IMR-90 (cell line): ENCODE measurements at regions not wholly inside any gene's neighbourhood (a gene's known extent, or its start where the extent isn't known, plus 50 kb on each side); places are given as distances from the start of the nearest gene placed in this dataset.

Experiments used
- ATAC-seq: fragments of 200-7000 bp; cut with Tn5 transposase; 2 replicates; pipeline ENCODE4 v1.9.1; 2020; ENCODE audit warnings: low read depth, mild to moderate bottlenecking, moderate library complexity
- BruUV-seq: library from RNA; stranded (reverse); fragments of 400-500 nt; replicated peaks from 2 replicates; lab custom pipeline; 2021; lab: Mats Ljungman, UMichigan
- CTCF ChIA-PET: fragments of 300-600 bp; formaldehyde crosslinking; extraction: SDS; loops from one replicate; lab custom pipeline; 2021; ENCODE audit warnings: antibody characterized with exemption; lab: Yijun Ruan, JAX
- POLR2A ChIA-PET: fragments of 300-600 bp; sonication (Branson Sonifier 250); formaldehyde crosslinking; loops from one replicate; lab custom pipeline; 2022; ENCODE audit warnings: antibody characterized with exemption; ENCODE audit not compliant: unreplicated experiment; lab: Charles Lee
- DNase-seq: peaks from one replicate; pipeline ENCODE4 v3.0.0; 2013
- H2AFZ ChIP-seq: replicated peaks from 2 replicates; pipeline ENCODE3; 2013; ENCODE audit warnings: low read length, mild to moderate bottlenecking; ENCODE audit not compliant: poor library complexity
- H2AK5ac ChIP-seq: 2 replicates; pipeline ENCODE4 v1.6.1; 2013; ENCODE audit warnings: low read depth, low read length, inconsistent platforms
- H2AK9ac ChIP-seq: replicated peaks from 2 replicates; pipeline ENCODE3; 2013; ENCODE audit warnings: mild to moderate bottlenecking, low read depth, low read length, moderate library complexity; ENCODE audit not compliant: poor library complexity
- H2BK120ac ChIP-seq: 2 replicates; pipeline ENCODE4 v1.6.1; 2013; ENCODE audit warnings: low read depth, low read length, inconsistent platforms
- H2BK15ac ChIP-seq: 3 replicates; pipeline ENCODE4 v1.6.1; 2013; ENCODE audit warnings: low read depth, low read length, inconsistent platforms
- H2BK20ac ChIP-seq: 2 replicates; pipeline ENCODE4 v1.6.1; 2013; ENCODE audit warnings: low read depth, mild to moderate bottlenecking, inconsistent platforms, low read length, moderate library complexity
- H2BK5ac ChIP-seq: 2 replicates; pipeline ENCODE4 v1.6.1; 2013; ENCODE audit warnings: mild to moderate bottlenecking, low read depth, low read length, inconsistent platforms; ENCODE audit not compliant: poor library complexity, severe bottlenecking
- H3K14ac ChIP-seq: replicated peaks from 2 replicates; pipeline ENCODE4 v1.6.1; 2013; ENCODE audit warnings: low read depth, low read length, inconsistent platforms
- H3K18ac ChIP-seq: 2 replicates; pipeline ENCODE4 v1.6.1; 2013; ENCODE audit warnings: low read depth, low read length, control low read depth
- H3K23ac ChIP-seq: 2 replicates; pipeline ENCODE4 v1.6.1; 2013; ENCODE audit warnings: low read depth, low read length, inconsistent platforms
- H3K27ac ChIP-seq: 2 replicates; pipeline ENCODE4 v1.5.1; 2013; ENCODE audit warnings: mild to moderate bottlenecking, control low read depth, low read length; ENCODE audit not compliant: insufficient read depth
- H3K27me3 ChIP-seq: 2 replicates; pipeline ENCODE4 v1.6.1; 2013; ENCODE audit warnings: low read length; ENCODE audit not compliant: control insufficient read depth, insufficient read depth
- H3K36me3 ChIP-seq: 2 replicates; pipeline ENCODE4 v1.6.1; 2013; ENCODE audit warnings: low read length, mixed read lengths; ENCODE audit not compliant: control insufficient read depth, insufficient read depth
- H3K4ac ChIP-seq: 2 replicates; pipeline ENCODE4 v1.6.1; 2013; ENCODE audit warnings: low read depth, low read length, inconsistent platforms
- H3K4me1 ChIP-seq: 2 replicates; pipeline ENCODE4 v1.6.1; 2013; ENCODE audit warnings: low read length, mixed read lengths; ENCODE audit not compliant: control insufficient read depth, insufficient read depth
- H3K4me2 ChIP-seq: 2 replicates; pipeline ENCODE4 v1.6.1; 2013; ENCODE audit warnings: low read depth, mild to moderate bottlenecking, control low read depth, low read length, moderate library complexity
- H3K4me3 ChIP-seq: 2 replicates; pipeline ENCODE4 v1.5.1; 2013; ENCODE audit warnings: low read depth, mild to moderate bottlenecking, control low read depth, low read length, moderate library complexity; ENCODE audit not compliant: insufficient read depth
- H3K56ac ChIP-seq: 2 replicates; pipeline ENCODE4 v1.6.1; 2013; ENCODE audit warnings: low read length, inconsistent platforms; ENCODE audit not compliant: insufficient read depth; ENCODE audit errors: extremely low read depth
- H3K79me1 ChIP-seq, 2 experiments: 2 replicates each; pipeline ENCODE4 v1.6.1; 2013; ENCODE audit warnings: low read length in 2 of 2, inconsistent platforms in 1 of 2, low read depth in 1 of 2
- H3K9ac ChIP-seq: 2 replicates; pipeline ENCODE4 v1.6.1; 2013; ENCODE audit warnings: low read depth, low read length, control low read depth
- H3K9me1 ChIP-seq: 2 replicates; pipeline ENCODE4 v1.6.1; 2013; ENCODE audit warnings: low read length, inconsistent platforms; ENCODE audit not compliant: insufficient read depth
- H3K9me3 ChIP-seq: 2 replicates; pipeline ENCODE4 v1.6.1; 2013; ENCODE audit warnings: low read length; ENCODE audit not compliant: control insufficient read depth, insufficient read depth
- H4K20me1 ChIP-seq: 2 replicates; pipeline ENCODE4 v1.6.1; 2013; ENCODE audit warnings: low read length, inconsistent platforms; ENCODE audit not compliant: insufficient read depth
- H4K5ac ChIP-seq: 2 replicates; pipeline ENCODE4 v1.6.1; 2013; ENCODE audit warnings: mild to moderate bottlenecking, low read depth, low read length, control low read depth
- H4K8ac ChIP-seq, 2 experiments: 2 replicates each; pipeline ENCODE4 v1.6.1; 2013; ENCODE audit warnings: low read depth in 2 of 2, low read length in 2 of 2, control low read depth in 1 of 2, inconsistent platforms in 1 of 2
- H4K91ac ChIP-seq: 2 replicates; pipeline ENCODE4 v1.6.1; 2013; ENCODE audit warnings: low read depth, low read length, inconsistent platforms; ENCODE audit not compliant: insufficient read depth
- FOS ChIP-seq: fragments of 150-350 bp; IDR thresholded peaks from 2 replicates; pipeline ENCODE4 v1.6.1; 2016; ENCODE audit warnings: low read depth, low read length
- MAZ ChIP-seq: IDR thresholded peaks from 2 replicates; pipeline ENCODE4 v1.6.1; 2012; ENCODE audit warnings: low read depth, mild to moderate bottlenecking, low read length, improper control_type of control experiment, moderate library complexity, borderline replicate concordance
- NFE2L2 ChIP-seq: fragments of 150-350 bp; IDR thresholded peaks from 2 replicates; pipeline ENCODE4 v1.6.1; 2016; ENCODE audit warnings: low read depth, mild to moderate bottlenecking, low read length
- POLR2A ChIP-seq: IDR thresholded peaks from 2 replicates; pipeline ENCODE4 v1.6.1; 2012; ENCODE audit warnings: mild to moderate bottlenecking, low read depth, low read length
- USF2 ChIP-seq: fragments of 150-350 bp; IDR thresholded peaks from 2 replicates; pipeline ENCODE4 v1.6.1; 2017; ENCODE audit warnings: mild to moderate bottlenecking, antibody characterized with exemption, low read length, low read depth
- WGBS, 2 experiments: methylation state at CpG; one replicate each; pipeline versions ENCODE4 v1.1.5 to v1.1.7; 2013; ENCODE audit warnings: missing lambda C conversion rate in 2 of 2; ENCODE audit not compliant: insufficient read length in 1 of 2; ENCODE audit errors: extremely low coverage in 2 of 2; 5-methylcytosine and 5-hydroxymethylcytosine counted together
- dilution Hi-C: fragments of 300-500 bp; cut with HindIII; formaldehyde crosslinking; loops from one replicate; pipeline ENCODE4 v1.14.3; 2018; ENCODE audit warnings: low sequenced_read_pairs; ENCODE audit not compliant: unreplicated experiment
- in situ Hi-C: fragments of 300-500 bp; cut with MboI; formaldehyde crosslinking; loops from 3 replicates; pipeline ENCODE4 v1.14.3; 2019; ENCODE audit warnings: low sequenced_read_pairs, inconsistent platforms, mixed read lengths
- intact Hi-C: fragments of 100-400 bp; cut with micrococcal nuclease; formaldehyde crosslinking; loops from 2 replicates; pipeline ENCODE4 v1.10.0; 2022

- Histone ChIP-seq H3K9ac (no peak overlapping the region), H3K56ac (no peak overlapping the region), H3K4me1 (no peaks in the 10 kb centered on the region), H4K20me1 (no peaks in the 10 kb centered on the region), H3K4me3 (no peak overlapping the region), H2AK9ac (no peak overlapping the region), H3K23ac (no peak overlapping the region), H3K9me1 (no peaks in the 10 kb centered on the region), H3K36me3 (no peaks in the 10 kb centered on the region), H3K4ac (no peak overlapping the region), H2BK15ac (no peak overlapping the region), H2BK20ac (no peak overlapping the region), H4K5ac (no peak overlapping the region), H3K4me2 (no peak overlapping the region), H3K18ac (no peak overlapping the region), H3K27me3 (no peaks in the 10 kb centered on the region), H2AK5ac (no peak overlapping the region), H3K9me3 (no peaks in the 10 kb centered on the region; the same call in 1 of the 2 replicates), H4K91ac (no peak overlapping the region), H2BK5ac (no peak overlapping the region), H3K79me1 (no peaks in the 10 kb centered on the region), H3K14ac (no peak overlapping the region), H3K27ac (no peak overlapping the region), H4K8ac (no peak overlapping the region), H2AFZ (no peak overlapping the region), H2BK120ac (no peak overlapping the region)
- in situ Hi-C loops (no loop called here), intact Hi-C loops (no loop called here), dilution Hi-C loops (no loop called here)
- WGBS, 2 experiments: no CpG with 5 or more reads among the region's 2 CpGs
- CTCF ChIA-PET: no interaction called here
- no peak for TF ChIP-seq NFE2L2
- no peak for TF ChIP-seq USF2
- no peak for TF ChIP-seq MAZ
- TF ChIP-seq POLR2A: no peak
- TF ChIP-seq FOS: no peak
- BruUV-seq: no TSS peak
- ATAC-seq (no peak), DNase-seq (no peak)
- POLR2A ChIA-PET: no interaction called here
Measured at GRCh38 chr16:62100651-62101050, 64.4 kb upstream of the CDH8 start.
